ENCODE measurements at regions not wholly inside any gene's neighbourhood (a gene's known extent, or its start where the extent isn't known, plus 50 kb on each side); places are given as distances from the start of the nearest gene placed in this dataset.
"Not testable (repeated sequence)": the region's sequence is repeated elsewhere in the genome, so short reads cannot be mapped to it uniquely, and the experiment has no call there.

DNA sequence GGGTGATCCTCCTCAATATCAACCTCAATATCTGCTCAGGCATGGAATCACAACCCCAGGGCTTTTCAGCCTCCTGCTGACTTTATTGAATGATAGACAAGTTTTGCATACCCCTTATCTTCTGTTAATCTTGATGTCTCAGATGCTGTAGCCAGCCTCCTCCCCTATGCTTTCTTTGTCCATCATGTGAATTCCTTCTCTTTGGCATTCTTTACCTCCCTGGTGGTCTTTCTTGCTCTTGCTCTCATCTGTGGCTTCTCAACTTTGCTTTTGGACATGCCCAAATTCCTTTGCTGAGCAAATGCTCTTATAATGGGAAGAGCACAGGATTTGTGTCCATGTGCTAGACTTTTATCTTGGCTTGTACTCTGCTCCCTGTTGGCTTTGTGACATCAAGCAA is 73.4 kb upstream of the FAM13C start:
- no peak for DNase-seq

DNA sequence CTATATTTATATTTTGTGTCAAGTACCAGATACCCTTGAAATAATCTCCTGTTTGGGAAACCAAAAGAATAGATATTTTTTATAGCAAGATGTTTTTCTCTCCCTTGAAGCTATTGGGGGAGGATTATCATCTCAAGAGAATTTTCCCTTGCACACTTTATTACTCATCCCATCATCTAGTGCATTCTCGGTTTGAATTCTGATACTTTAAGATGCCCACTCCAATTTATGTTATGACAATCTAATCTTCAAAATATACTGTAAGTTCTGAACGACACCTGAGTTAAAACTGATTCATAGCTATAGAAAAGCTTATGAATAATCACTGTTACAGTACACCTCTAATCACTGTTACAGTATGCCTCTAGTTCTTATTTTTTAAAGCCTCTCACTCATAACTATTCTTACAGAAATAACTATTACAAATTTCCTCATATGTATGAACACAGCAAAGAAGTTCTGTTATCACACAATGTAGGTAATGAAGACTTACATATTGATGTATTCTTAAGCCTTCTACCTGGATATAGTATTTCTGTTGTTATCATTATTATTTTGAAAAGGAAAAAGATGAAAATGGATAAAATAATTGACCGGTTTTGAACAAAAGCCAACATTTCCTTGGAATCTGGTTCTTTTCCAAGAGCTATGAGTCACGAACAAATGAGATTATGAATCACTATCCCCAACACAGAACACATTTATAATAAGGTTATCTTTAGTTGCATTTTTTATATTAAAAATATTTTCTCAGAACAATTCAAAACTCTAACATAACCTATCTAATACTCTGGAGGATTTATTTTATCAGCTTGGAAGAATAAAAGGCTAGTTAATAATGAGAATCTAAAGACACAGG is 72.3 kb upstream of the FAM13C start:
- no peak for DNase-seq

DNA sequence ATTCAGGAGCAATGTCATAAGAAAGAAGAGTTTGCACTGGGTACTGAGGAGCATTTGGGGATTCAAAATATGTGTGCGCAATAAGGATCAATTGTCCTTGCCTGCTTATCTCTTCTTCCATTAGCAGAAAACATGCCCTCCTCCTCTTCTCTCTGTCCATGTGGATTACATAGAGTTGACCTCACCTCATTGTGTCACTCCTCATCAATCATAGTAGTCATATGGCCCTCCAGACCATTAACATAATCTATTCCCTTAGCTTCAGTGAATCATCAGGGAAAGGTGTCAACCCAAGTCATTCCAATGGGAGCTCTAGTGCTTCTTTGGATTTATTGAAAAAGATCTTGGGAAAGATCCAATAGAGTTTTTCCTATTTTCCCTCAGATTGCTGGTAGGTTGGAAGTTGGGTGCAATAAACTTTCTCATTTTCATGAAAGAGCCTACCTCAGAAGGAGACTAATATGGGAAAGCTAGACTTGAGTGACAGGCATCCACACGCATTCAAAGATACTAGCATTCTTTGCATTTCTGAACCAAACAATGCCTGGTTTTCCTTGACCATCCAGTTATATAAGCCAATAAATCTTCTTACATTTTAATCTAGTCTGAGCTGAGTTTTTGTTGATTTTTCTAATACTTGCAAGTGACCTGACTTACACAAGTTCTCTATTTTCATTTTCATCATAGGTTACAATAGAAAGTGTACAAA is 71.5 kb upstream of the FAM13C start:
- DNase-seq = no peak

- no peak for DNase-seq
These were observed 70.0 kb upstream of the FAM13C start for GRCh38 chr10:59432207-59432900.

DNA sequence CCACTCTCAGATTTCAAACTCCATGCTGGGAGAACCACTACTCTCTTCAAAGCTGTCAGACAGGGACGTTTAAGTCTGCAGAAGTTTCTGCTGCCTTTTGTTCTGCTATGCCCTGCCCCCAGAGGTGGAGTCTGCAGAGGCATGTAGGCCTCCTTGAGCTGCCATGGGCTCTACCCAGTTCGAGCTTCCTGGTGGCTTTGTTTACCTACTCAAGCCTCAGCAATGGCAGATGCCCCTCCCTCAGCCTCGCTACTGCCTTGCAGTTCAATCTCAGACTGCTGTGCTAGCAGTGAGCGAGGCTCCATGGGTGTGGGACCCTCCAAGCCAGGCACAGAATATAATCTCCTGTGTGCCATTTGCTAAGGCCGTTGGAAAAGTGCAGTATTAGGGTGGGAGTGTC is 51.4 kb upstream of the FAM13C start:
- not testable (repeated sequence) for DNase-seq
